Inferior parietal cortex (tissue), 1 donor: ENCODE measurements at regions not wholly inside any gene's neighbourhood (a gene's known extent, or its start where the extent isn't known, plus 50 kb on each side); places are given as distances from the start of the nearest gene placed in this dataset.
"Not testable (repeated sequence)": the region's sequence is repeated elsewhere in the genome, so short reads cannot be mapped to it uniquely, and the experiment has no call there.

Experiments
- DNase-seq: peaks from one replicate; pipeline ENCODE4 v3.0.0-alpha.2; 2016; ENCODE audit errors: extremely low spot score

DNA sequence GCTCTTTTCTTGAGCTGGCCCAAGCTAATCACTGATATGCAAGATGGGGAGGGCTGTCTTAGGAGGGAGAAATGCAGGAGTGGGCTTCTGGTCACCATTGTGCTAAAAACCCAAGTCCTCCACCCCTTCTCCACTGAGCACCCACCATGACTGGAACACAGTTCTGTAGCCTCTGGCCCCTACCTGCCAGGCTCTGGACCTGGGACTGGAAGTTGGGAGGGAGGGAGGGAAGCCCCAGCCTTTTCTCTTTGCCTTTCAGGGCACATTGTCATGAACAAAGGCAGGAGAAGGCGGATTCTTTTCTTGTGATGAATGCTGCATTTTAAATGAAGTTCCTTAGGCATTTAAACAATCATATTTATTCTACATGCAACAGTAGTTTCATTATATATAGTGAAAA lies 559.1 kb upstream of the TRPC7 start:
- no peak for DNase-seq

DNA sequence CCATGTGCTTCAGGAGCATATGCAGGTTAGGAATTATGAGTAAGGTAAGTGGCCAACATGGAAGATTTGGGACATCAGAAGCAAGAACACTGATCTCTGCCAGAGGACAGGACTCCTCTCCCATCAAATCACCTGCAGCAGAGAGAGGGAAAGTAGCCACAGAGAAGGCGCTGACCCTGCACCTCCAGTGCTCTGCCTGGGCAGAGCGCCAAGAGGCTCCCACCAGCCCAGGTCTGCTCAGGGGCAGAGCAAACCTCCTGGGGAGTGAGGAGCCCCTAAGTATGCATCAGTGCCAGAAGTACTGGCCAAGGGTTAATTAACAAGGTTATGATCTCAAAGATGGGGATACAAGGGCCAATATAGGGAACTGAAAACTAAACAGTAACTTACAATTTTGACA lies 545.3 kb upstream of the TRPC7 start:
- DNase-seq: no peak

DNA sequence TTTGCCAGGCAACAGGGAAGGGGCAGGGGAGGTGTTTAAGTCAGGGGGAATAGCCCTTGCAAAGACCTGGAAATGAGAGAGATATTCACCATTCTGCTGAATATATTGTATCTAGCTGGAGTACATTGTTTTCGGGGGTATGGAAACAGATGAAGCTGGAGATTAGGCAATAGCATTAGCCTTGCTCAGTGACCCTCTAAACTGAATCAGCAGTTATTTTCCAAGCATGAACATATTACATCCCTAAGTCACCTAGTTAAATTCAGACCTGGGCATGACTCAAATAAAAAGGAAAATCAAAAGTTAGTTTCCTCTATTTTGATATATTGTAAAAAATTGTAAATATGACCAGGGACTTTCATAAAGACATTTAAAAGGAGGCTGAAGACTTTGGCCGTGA lies 544.6 kb upstream of the TRPC7 start:
- no peak for DNase-seq

DNA sequence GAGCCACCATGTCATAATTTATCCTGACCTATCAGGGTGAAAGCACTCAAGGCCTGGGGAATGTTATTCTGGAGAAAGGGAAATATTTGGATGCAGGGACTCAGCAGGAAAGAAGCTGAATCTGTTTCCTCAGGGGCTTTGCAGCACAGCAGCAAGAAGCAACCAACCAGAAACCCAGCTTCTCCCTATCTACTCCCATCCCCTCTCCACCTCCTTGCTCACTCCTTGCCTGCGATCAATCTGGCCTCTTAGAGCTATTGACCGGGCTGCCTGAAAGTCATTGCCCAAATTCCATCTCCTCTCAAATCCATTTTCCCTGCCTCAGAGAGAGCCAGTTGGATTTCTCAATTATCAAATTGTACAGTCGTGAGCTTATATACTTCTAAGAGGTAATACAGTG lies 542.0 kb upstream of the TRPC7 start:
- no peak for DNase-seq

DNA sequence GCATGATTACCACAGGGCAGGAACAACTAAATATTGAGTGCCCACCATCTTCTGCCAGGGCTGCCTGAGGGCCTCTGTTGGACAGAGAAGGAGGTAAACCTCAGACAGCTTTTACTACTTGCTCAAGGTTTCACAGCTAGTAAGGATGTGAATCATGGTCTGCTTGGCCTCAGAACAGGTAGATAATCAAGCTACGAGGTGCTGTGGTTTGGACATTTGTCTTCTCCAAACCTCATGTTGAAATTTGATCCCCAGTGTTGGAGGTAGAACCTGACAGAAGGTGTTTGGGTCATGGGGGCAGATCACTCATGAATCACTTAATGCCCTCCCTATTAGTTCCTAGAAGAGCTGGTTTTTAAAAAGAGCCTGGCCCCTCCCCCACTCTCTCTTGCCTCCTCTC lies 541.2 kb upstream of the TRPC7 start:
- no peak for DNase-seq

DNA sequence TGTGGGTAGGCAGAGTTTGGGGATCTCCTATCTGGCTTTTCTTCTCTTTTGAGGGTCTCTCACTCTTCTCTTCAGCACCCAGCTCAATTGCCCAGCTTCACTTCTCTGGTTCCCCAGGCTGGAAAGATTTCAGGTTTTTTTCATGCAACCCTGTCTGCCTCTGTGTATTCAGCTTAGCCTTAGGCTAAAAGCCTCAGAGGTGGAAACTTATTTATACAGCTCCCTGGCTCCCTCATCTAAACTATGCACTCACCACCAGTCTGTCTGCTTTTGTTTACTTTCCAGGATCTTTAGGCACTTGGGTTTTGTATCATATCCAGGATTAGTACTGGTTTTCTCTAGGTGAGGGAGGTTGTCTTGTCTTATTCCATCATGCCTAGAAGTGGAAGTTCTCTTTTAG lies 540.2 kb upstream of the TRPC7 start:
- no peak for DNase-seq

DNA sequence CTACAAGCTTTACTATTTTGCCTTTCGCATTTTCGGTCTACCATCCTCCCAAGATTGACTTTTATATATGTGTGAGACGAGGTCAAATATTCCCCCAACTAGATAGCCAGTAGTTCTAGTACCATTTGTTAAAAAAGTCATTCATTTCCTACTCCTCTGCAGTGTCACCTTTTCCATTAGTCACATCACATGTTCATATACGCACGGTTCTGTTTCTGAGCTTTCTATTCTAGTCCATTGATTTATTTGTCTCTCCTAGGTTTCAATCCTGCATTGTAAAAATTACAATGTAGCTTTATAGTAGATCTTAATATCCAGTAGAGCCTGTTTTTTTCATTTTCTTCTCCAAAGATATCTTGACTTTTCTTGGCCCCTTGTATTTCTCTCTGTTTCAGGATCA lies 528.7 kb upstream of the TRPC7 start:
- no peak for DNase-seq

DNA sequence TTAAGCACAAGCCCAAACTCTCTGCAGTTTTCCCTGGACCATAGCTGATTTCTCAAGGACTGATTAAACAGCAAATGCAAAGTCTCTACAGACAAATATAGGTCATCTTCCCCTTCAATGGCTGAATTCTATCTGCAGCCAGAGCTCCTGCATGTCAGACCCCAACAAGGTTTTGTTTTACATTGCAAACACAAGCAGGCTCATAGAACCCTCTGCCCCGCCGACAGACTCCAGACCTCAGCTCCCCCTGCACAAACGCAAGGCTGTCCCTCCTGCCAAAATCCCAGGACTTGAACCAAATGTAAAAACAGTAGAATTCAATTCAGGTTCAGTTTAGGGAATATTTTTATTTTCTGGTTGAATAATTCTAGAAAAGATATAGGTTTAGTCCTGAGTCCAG lies 526.7 kb upstream of the TRPC7 start:
- DNase-seq: no peak

DNA sequence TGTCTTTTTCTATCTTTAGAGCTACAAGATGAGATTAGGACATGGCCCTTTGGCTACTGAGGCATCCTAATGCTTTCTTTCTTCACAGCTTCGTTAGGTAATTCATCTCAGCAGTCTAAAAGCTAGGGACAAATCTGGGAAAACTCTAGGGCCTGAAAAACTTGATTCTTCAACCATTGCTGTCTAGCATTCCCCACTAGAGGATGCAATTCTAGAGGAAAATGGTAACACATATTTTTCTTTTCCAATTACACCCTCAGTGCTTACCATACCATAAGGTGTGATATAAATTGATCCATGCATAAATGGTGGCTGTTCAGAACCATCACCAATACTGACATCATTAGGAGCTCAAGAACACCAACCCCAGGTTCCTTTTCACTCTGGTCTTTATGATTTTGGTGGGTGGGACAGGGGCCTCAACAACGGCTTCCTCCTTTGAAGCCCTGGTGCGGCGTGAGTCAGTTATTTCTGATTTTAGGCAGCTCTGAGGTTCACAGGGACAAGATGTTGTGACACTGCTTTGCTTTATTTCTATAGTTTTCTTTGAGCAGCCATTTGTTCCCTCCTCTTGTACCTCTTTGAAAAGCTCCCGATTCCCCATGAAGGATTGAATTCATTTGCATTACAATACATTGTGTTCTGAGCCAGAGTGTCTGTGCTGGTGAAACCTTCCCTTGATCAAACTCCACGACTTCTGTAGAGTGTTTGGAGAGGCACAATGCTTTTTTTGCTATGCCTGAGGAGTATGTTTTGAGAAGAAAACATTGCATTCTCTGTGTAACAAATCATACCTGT lies 526.0 kb upstream of the TRPC7 start:
- no peak for DNase-seq

DNA sequence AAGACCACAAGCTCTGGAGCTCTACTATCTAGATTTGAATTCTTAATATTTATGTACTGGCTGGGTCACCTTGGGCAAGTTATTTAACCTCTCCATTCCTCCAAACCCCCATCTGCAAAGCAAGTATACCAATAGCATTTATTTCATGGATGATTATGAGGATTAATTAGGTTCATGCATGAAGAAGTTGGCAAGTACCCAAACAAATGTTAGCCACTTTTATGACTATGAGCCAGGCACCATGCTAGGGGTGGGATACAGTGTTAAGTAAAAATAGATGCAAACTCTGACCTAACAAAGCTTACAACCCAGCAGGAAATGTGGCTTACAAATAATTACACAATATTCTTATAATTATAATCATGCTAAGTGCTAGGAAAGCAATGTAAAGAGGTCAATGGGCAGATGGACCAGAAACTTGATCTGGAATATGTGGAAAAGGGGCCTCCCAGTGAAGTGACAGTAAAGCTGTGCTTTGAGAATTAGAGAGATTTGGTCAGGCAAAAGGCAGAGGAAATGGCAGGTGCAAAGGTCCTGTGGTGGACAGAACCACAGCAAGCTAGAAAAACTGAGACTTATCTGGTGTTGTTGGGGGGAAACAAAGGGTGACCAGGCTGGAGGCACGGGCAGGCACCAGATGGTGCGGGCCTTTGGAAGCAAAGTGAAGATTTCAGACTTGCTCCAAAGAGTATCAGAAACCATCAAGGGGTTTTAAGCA lies 525.2 kb upstream of the TRPC7 start:
- DNase-seq: no peak

DNA sequence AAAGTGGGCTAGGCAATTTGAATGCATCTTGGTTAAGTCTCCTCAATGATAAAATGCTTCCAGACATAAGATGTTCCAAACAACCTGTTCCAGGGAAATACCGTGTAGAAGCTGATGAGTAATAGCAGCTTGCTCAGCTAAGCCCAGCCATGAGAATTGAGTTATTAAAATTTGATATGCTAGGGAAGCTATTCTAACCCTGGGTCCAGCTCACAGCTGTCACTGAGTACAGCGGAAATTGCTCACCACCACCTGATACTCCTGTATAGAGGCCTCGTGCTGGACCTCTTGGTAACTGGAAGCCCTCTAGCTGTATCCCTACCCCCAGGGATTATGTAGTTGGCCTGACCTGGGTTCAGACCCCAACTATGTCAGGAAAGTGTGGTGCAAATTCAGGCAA lies 521.3 kb upstream of the TRPC7 start:
- no peak for DNase-seq

DNA sequence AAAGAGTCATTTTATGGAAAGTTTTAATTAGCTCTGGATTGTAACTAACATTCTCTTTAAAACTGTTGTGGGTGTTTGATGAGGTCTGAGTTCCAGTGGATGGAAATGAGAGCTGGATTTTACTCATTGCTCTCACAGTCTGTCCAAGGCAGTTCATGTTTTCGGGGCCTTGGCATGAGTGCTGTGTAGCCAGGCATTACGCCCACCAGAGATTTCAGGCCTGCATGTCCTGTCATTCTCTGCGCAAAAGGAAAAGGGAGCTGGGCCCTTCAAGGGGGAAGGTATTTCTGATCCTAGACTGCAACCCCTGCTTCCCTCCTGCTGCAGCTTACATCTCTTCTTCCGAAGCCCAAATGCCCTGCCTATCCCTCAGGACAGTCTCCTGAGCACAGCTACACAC lies 499.6 kb upstream of the TRPC7 start:
- DNase-seq: no peak

DNA sequence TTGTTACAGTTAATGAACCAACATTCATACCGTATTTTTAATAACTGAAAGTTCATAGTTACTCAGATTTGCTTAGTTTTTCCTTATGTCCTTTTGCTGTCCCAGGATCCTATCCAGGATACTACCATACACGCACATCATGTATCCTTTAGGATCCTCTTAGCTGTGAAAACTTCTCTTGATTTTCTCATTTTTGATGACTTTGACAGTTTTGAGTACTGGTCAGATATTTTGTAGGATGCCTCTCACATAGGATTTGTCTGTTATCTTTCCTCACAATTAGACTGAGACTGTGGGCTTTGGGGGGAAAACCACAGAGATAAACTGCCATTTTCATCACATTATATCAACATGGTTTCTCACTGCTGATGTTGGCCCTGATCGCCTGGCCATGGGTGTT lies 491.3 kb upstream of the TRPC7 start:
- no peak for DNase-seq

DNA sequence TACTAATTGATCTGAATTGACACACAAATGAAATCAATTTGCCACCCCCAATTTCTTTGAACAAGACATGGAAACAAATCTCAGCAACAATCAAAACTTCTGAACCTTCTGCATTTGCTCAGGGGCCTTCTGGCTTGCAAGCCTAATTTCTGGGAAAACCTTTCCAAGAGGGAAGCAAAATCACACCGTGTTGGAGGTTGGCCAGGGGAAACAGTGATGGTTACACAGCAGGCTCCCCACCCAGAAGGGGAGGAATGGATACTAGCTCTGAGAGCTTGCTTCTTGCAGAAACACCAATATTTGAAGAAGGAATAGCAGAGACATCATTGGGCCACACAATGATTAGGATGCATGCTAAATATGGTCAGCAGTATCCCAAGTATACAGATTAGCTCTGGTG lies 488.6 kb upstream of the TRPC7 start:
- no peak for DNase-seq

DNA sequence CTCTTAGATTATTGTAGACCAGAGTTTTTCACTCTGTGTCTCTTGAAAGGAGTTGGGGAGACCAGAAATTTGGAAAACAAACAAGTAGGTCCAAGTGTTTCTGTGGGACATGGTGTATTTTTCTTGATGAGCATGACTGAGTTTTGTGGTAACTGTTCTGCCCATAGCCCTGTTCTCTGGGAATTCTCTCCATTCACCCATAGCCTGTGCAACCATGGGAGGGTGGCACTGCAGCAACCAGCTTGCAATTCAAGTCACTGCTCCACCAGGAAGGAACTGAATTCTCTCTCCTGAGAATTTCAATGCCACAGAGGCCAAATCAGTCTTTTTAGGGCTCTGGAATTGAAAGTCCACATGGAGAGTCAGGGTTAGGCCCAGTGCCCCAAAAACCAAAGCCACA lies 475.3 kb upstream of the TRPC7 start:
- no peak for DNase-seq

DNA sequence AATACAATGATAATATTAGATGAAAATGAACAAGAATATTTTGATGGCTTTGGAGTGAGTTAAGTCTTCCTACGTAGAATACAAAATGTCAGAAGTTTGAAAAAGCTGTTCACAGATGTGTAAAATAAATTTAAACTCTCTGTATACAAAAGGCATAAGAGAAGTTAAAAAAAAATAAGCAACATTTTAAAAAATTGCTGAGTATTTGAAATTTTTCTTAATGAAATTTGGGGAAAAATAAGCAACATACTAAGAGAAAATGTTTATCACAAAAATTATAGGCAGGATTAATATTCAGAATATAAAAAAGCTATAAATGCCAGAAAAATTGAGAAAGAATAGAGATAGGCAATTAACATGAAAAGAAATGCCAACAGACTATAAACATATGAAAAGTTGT lies 470.7 kb upstream of the TRPC7 start:
- DNase-seq: no peak

DNA sequence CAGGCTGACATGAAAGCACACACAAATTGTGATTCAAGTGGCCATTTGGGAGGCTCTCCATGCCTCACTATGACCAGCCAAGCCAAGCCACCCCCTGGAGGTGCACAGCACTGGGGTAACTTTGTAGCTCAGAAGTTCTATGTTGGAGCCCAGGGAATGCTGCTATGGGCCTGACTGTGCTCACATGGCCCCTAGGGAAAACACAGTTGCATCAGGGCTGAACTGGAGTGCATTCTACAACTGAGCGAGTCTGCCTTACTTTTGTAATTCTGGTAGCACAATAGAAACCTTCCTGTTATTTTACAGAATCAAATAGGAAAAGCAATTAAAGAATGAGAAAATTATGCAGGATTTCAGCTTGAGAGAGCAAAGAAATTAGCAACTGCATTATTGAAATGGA lies 455.5 kb upstream of the TRPC7 start:
- no peak for DNase-seq

DNA sequence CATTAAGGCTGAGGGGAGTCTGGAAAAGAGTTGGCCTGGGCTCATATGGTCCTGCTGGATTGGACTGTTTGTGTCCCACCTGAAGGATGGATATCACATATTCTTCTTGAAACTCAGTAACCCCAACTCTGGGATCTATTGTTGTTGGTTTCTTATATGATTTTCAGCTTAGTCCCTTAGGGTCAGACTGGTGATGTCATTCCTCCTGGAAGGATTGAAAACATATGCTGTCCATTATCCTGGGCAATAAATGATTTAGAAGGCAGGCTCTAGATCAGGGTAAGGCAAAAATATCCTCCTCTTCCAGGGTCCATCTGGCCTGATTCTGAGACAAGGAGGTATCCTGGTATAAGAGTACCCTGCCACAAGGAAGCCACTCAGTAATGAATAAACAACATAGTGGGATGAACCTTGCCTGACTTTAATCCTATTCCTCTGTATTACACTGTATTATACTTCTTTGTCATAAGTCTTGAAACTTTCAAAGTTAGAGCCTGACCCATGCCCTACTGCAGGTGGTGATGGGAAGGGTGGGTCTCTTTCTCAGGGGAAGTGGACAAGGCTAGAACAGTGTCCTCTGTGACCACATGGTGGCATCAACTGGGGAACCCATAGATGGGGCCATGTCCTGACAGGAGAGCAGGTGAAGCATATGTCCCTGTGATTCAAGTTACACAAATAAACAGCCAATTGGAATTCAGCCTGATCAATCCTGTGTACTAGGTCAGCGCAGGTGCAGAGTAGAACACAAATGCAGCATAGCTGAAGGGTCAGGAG lies 454.4 kb upstream of the TRPC7 start:
- DNase-seq: no peak

DNA sequence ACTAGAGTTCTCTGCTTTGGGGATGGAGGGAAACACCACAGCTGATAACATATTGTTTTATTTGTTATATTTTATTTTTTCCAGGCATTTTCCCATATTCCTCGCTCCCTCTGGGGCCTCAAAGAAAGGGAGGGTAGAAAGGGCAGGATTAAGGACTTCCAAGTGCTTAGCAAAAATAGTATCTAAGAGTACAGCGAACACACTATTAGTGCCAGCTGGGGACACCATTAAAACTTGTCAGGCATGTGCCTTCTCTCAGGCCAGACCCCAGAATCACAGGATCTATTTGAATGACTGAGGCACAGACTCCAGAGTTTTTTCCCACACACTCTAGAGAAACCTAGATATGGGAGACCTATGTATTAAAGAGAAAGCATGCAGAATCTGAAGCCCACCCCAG lies 451.0 kb upstream of the TRPC7 start:
- no peak for DNase-seq

DNA sequence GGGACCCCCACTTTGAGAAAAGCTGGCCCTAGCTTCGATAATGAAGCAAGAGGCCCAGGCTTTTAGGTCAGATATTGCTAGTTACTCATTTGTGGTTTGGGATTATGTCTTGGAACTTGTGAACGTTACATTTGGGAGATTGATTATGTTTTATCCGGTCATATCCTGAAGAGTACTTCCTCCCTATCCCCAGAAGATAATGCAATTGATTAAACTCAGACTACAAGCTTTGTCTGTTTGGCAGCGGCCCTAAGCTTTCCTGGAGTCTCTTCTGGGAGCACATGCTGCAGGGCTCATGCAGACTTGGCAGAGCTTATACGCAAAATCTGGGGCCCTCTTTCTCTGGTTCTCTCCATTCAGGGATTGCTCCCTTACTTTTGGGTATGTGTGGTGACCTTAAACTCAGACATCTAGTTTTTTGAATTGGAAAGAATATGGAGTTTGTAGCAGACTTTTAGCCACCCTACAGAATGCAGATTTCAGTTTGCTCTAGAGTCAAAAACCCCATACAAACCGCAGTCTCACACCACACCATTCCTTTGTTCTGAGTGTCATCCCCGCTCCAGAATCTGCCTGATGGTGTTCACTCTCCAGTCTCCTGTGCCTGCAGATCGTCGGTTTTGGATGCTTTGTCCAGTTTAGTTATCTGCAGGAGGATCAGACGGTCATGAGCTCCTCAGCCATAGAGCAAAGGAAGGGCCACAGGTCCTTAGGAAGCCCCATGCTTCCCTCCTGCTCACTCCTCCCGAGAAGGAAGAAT lies 449.5 kb upstream of the TRPC7 start:
- no peak for DNase-seq

DNA sequence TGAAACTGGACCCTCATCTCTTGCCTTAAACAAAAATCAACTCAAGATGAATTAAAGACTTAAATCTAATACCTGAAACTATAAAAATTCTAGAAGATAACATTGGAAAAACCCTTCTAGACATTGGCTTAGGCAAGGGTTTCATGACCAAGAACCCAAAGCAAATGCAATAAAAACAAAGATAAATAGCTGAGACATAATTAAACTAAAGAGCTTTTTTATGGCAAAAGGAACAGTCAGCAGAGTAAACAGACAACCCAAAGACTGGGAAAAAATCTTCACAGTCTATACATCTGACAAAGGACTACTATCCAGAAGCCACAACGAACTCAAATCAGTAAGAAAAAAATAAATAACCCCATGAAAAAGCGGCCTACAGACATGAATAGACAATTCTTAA lies 446.9 kb upstream of the TRPC7 start:
- DNase-seq: not testable (repeated sequence)

DNA sequence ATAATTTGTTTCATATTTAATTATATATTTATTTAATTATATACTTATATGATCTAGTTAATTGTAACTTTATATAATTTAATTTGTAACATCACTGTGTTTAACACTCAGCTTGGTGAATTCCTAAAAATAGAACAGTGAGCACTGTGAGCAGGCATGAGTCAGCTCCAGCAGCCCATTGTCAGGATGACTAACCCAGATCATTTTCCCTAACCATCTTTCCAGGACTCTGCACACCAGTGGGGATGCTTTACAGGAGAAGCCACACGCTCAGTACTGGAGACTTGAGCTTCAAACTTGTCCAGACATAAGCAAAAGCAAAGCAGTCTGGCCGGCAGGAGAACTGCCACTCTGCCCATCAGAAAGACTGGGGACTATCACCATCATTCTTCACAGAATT lies 446.2 kb upstream of the TRPC7 start:
- DNase-seq: peak; percentile 52
